ENCODE measurements at regions not wholly inside any gene's neighbourhood (a gene's known extent, or its start where the extent isn't known, plus 50 kb on each side); places are given as distances from the start of the nearest gene placed in this dataset.

GRCh38 chr3:177569193-177569592, 371.9 kb upstream of the TBL1XR1 start:
- whole genome bisulfite sequencing, 2 donors: 88 to 90% methylated on average over 4 of the region's 4 CpGs
- Histone ChIP-seq H3K4me1 (peaks cover 7 to 17% of the 10 kb centered on the region in 2 donors), H3K27ac (no peak overlapping the region), H3K36me3 (no peaks in the 10 kb centered on the region), H3K27me3 (no peaks in the 10 kb centered on the region), H3K9me3 (no peaks in the 10 kb centered on the region), H3K4me3 (replicated peaks in 1 of 3) (no peak overlapping the region)
- no peak for TF ChIP-seq POLR2A (IDR thresholded peaks at IDR 0.05)
- no peak for TF ChIP-seq CTCF (IDR thresholded peaks at IDR 0.05)
- intact Hi-C loops (cut with DNase I): no loop called here
- DNase-seq: no peak

- 81 to 89% methylated on average over 4 of the region's 4 CpGs for WGBS, 2 donors
- TF ChIP-seq CTCF (IDR thresholded peaks at IDR 0.05): no peak
- TF ChIP-seq POLR2A (IDR thresholded peaks at IDR 0.05): no peak
- H3K9me3 ChIP-seq: no peaks in the 10 kb centered on the region
Measured at GRCh38 chr3:177569875-177570657, 372.8 kb upstream of the TBL1XR1 start.

GRCh38 chr3:177571271-177571943, 374.1 kb upstream of the TBL1XR1 start:
- H3K4me1 ChIP-seq: peaks cover 7 to 34% of the 10 kb centered on the region in 2 donors
- intact Hi-C loops (cut with DNase I): no loop called here

More at GRCh38 chr3:177569875-177570657, 372.8 kb upstream of the TBL1XR1 start:
- Histone ChIP-seq H3K4me3 (replicated peaks in 1 of 3) (no peak overlapping the region), H3K36me3 (no peaks in the 10 kb centered on the region), H3K4me1 (peaks cover 7 to 25% of the 10 kb centered on the region in 2 donors), H3K27ac (no peak overlapping the region), H3K27me3 (no peaks in the 10 kb centered on the region)
- intact Hi-C loops (cut with DNase I): no loop called here
- no peak for DNase-seq

GRCh38 chr3:177571944-177572315, 374.6 kb upstream of the TBL1XR1 start:
- H3K36me3 ChIP-seq: no peaks in the 10 kb centered on the region
- no peak for TF ChIP-seq POLR2A (IDR thresholded peaks at IDR 0.05)
- no peak for TF ChIP-seq CTCF (IDR thresholded peaks at IDR 0.05)
- no peaks in the 10 kb centered on the region for H3K27me3 ChIP-seq
- no peak overlapping the region for H3K4me3 ChIP-seq (replicated peaks in 1 of 3)
- peaks cover 7 to 36% of the 10 kb centered on the region in 2 donors for H3K4me1 ChIP-seq
- WGBS, 2 donors: 50 to 59% methylated on average over 3 of the region's 3 CpGs
- intact Hi-C loops (cut with DNase I): no loop called here
- DNase-seq: no peak
- H3K27ac ChIP-seq: peak overlapping the region in 2 of 3 donors; percentile 44 to 46
- H3K9me3 ChIP-seq: no peaks in the 10 kb centered on the region

More at GRCh38 chr3:177571271-177571943, 374.1 kb upstream of the TBL1XR1 start:
- Histone ChIP-seq H3K27ac (peak overlapping the region in 1 of 3 donors; percentile 46), H3K27me3 (no peaks in the 10 kb centered on the region), H3K4me3 (replicated peaks in 1 of 3) (no peak overlapping the region), H3K9me3 (no peaks in the 10 kb centered on the region), H3K36me3 (no peaks in the 10 kb centered on the region)
- 89 to 100% methylated on average over 1 of the region's 1 CpG for WGBS, 2 donors
- no peak for DNase-seq
- TF ChIP-seq POLR2A (IDR thresholded peaks at IDR 0.05) (no peak), CTCF (IDR thresholded peaks at IDR 0.05) (no peak)

All from thyroid gland (tissue), 4 donors.